Mesothelial cell of epicardium (in vitro differentiated cells): ENCODE measurements at regions not wholly inside any gene's neighbourhood (a gene's known extent, or its start where the extent isn't known, plus 50 kb on each side); places are given as distances from the start of the nearest gene placed in this dataset.

Source experiments
- DNase-seq, 2 experiments: peaks; one replicate each; pipeline ENCODE4 v3.0.0; 2021; ENCODE audit warnings: low spot score in 2 of 2; ENCODE audit not compliant: unreplicated experiment in 2 of 2
- H3K27ac Mint-ChIP-seq: 2 replicates; pipeline ENCODE4 v1.8.0; 2021; ENCODE audit warnings: mixed read lengths
- H3K27me3 Mint-ChIP-seq: 2 replicates; pipeline ENCODE4 v1.8.0; 2021; ENCODE audit warnings: low read depth, mixed read lengths
- H3K36me3 Mint-ChIP-seq: 2 replicates; pipeline ENCODE4 v1.8.0; 2021; ENCODE audit warnings: mixed read lengths
- H3K4me1 Mint-ChIP-seq: 2 replicates; pipeline ENCODE4 v1.8.0; 2021; ENCODE audit warnings: mixed read lengths
- H3K4me3 Mint-ChIP-seq: 2 replicates; pipeline ENCODE4 v1.8.0; 2021; ENCODE audit warnings: mild to moderate bottlenecking, moderate library complexity, mixed read lengths
- H3K9me3 Mint-ChIP-seq: 2 replicates; pipeline ENCODE4 v1.8.0; 2021; ENCODE audit warnings: mixed read lengths
- CTCF ChIP-seq: fragments of 200-600 bp; sonication (generic); IDR thresholded peaks from one replicate; pipeline ENCODE4 v1.5.0; 2021; ENCODE audit warnings: antibody characterized with exemption; ENCODE audit not compliant: unreplicated experiment

GRCh38 chr6:164532198-164533044 is 777.0 kb downstream of the C6orf118 start:
- no peak for DNase-seq
- Mint-ChIP-seq H3K36me3 (no peaks in the 10 kb centered on the region), H3K27me3 (no peaks in the 10 kb centered on the region), H3K4me1 (peaks cover 25% of the 10 kb centered on the region), H3K9me3 (no peaks in the 10 kb centered on the region), H3K27ac (peak overlapping the region; percentile 44), H3K4me3 (no peak overlapping the region)
- no peak for TF ChIP-seq CTCF

DNA sequence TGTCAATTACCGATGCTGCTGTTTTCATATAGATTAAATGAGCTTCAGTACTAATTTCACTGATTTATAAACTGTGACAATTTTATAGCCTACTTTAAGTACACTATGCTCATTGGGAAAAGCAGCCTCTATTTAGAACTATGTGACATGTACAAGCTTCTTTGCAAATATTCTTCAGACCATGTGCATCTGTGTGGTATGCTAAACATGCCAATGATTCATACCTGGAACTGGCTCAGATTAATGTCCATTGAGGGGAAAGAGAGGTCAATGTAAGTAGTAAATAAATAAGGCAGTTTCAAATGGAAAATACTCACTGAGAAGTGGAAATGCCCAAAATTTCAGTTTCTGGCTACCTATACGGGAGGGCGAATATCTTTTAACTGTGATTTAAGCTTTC is 777.7 kb downstream of the C6orf118 start:
- H3K4me3 Mint-ChIP-seq = no peak overlapping the region

DNA sequence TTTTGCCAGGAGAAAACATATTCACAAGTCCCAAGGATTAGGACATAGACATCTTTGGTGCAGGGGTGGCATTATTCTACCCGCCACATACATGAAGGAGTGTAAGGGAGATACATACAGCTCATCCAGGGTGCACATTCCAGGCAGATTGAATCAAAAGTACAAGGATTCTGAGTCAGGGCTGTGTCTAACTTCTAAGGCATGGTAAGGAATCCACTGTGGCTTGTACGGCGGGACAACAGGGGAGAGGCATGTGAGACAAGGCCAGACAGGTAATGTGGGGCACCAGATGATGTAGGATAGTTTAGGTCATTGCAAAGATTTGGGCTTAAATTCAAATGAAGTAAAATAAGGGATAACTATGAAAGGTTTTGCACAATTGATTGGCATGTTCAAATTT is 780.9 kb downstream of the C6orf118 start:
- TF ChIP-seq CTCF = no peak
- Mint-ChIP-seq H3K4me1 (peaks cover 19% of the 10 kb centered on the region), H3K27me3 (no peaks in the 10 kb centered on the region), H3K36me3 (peaks cover 1% of the 10 kb centered on the region), H3K27ac (no peak overlapping the region), H3K4me3 (no peak overlapping the region), H3K9me3 (peaks cover 12% of the 10 kb centered on the region)
- DNase-seq = no peak

More for the DNA sequence above, 777.7 kb downstream of the C6orf118 start:
- H3K36me3 Mint-ChIP-seq = no peaks in the 10 kb centered on the region
- peak overlapping the region; percentile 44 for H3K27ac Mint-ChIP-seq
- peaks cover 25% of the 10 kb centered on the region for H3K4me1 Mint-ChIP-seq
- H3K27me3 Mint-ChIP-seq = no peaks in the 10 kb centered on the region
- TF ChIP-seq CTCF = no peak
- DNase-seq = no peak
- peaks cover under 1% of the 10 kb centered on the region for H3K9me3 Mint-ChIP-seq

GRCh38 chr6:164523087-164523654 is 786.2 kb downstream of the C6orf118 start:
- no peak overlapping the region for H3K4me3 Mint-ChIP-seq
- no peaks in the 10 kb centered on the region for H3K27me3 Mint-ChIP-seq
- no peaks in the 10 kb centered on the region for H3K4me1 Mint-ChIP-seq
- DNase-seq = no peak
- peaks cover 1% of the 10 kb centered on the region for H3K36me3 Mint-ChIP-seq
- no peak overlapping the region for H3K27ac Mint-ChIP-seq
- peaks cover 39% of the 10 kb centered on the region for H3K9me3 Mint-ChIP-seq
- no peak for TF ChIP-seq CTCF

DNA sequence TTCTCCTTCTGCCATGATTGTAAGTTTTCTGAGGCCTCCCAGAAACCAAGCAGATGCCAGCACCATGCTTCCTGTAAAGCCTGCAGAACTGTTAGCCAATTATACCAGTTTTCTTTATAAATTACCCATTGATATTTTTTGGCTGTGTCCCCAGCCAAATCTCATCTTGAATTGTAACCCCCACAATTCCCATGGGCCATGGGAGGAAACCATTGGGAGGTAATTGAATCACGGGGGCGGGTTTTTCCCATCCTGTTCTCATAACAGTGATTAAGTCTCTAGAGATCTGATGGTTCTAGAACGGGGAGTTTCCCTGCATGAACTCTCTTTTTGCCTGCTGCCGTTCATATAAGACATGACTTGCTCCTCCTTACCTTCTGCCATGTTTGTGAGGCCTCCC is 788.5 kb downstream of the C6orf118 start:
- peaks cover 46% of the 10 kb centered on the region for H3K9me3 Mint-ChIP-seq
- H3K27me3 Mint-ChIP-seq = no peaks in the 10 kb centered on the region
- no peak overlapping the region for H3K27ac Mint-ChIP-seq
- no peaks in the 10 kb centered on the region for H3K36me3 Mint-ChIP-seq
- DNase-seq = no peak
- no peak overlapping the region for H3K4me3 Mint-ChIP-seq
- no peaks in the 10 kb centered on the region for H3K4me1 Mint-ChIP-seq
- TF ChIP-seq CTCF = no peak
